Pons (tissue), 1 donor: ENCODE measurements at regions not wholly inside any gene's neighbourhood (a gene's known extent, or its start where the extent isn't known, plus 50 kb on each side); places are given as distances from the start of the nearest gene placed in this dataset.
A peak's percentile ranks its signal among the peaks of the same experiment; 100 is the strongest.

Source experiments
- DNase-seq: peaks from one replicate; pipeline ENCODE4 v3.0.0-alpha.2; 2016; ENCODE audit warnings: low spot score

- no peak for DNase-seq
Measured at GRCh38 chr3:76065964-76066363, 280.6 kb upstream of the ZNF717 start.

GRCh38 chr3:76078101-76078500 lies 292.8 kb upstream of the ZNF717 start:
- no peak for DNase-seq

- no peak for DNase-seq
Measured at GRCh38 chr3:76083992-76084391, 298.6 kb upstream of the ZNF717 start.

GRCh38 chr3:76096036-76096435 lies 310.7 kb upstream of the ZNF717 start:
- no peak for DNase-seq

- no peak for DNase-seq
Measured at GRCh38 chr3:76096836-76097588, 311.7 kb upstream of the ZNF717 start.

GRCh38 chr3:76097589-76097969 lies 312.2 kb upstream of the ZNF717 start:
- no peak for DNase-seq

GRCh38 chr3:76099956-76100355 lies 314.6 kb upstream of the ZNF717 start:
- DNase-seq, result no peak

- DNase-seq, result peak; percentile 37
Measured at GRCh38 chr3:76107935-76108570, 322.7 kb upstream of the ZNF717 start.

- no peak for DNase-seq
Measured at GRCh38 chr3:76111808-76112207, 326.5 kb upstream of the ZNF717 start.

GRCh38 chr3:76122007-76122406 lies 336.7 kb upstream of the ZNF717 start:
- no peak for DNase-seq

GRCh38 chr3:76129441-76129840 lies 344.1 kb upstream of the ZNF717 start:
- no peak for DNase-seq

GRCh38 chr3:76131396-76132153 lies 346.2 kb upstream of the ZNF717 start:
- DNase-seq, result no peak

- DNase-seq, result no peak
Measured at GRCh38 chr3:76132154-76132470, 346.8 kb upstream of the ZNF717 start.

GRCh38 chr3:76134166-76134565 lies 348.8 kb upstream of the ZNF717 start:
- DNase-seq, result no peak

- no peak for DNase-seq
Measured at GRCh38 chr3:76138921-76139320, 353.6 kb upstream of the ZNF717 start.

- no peak for DNase-seq
Measured at GRCh38 chr3:76147846-76148245, 362.5 kb upstream of the ZNF717 start.

GRCh38 chr3:76152028-76152427 lies 366.7 kb upstream of the ZNF717 start:
- no peak for DNase-seq

- DNase-seq, result no peak
Measured at GRCh38 chr3:76161856-76162255, 376.5 kb upstream of the ZNF717 start.

- DNase-seq, result no peak
Measured at GRCh38 chr3:76171647-76172046, 386.3 kb upstream of the ZNF717 start.

- no peak for DNase-seq
Measured at GRCh38 chr3:76177610-76178009, 392.3 kb upstream of the ZNF717 start.

- DNase-seq, result no peak
Measured at GRCh38 chr3:76178412-76178811, 393.1 kb upstream of the ZNF717 start.

GRCh38 chr3:76181213-76181612 lies 395.9 kb upstream of the ZNF717 start:
- no peak for DNase-seq

- no peak for DNase-seq
Measured at GRCh38 chr3:76198086-76198485, 412.7 kb upstream of the ZNF717 start.
